D721Med (cell line): ENCODE measurements at regions not wholly inside any gene's neighbourhood (a gene's known extent, or its start where the extent isn't known, plus 50 kb on each side); places are given as distances from the start of the nearest gene placed in this dataset.

ENCODE experiments used
- DNase-seq: peaks from one replicate; pipeline ENCODE4 v3.0.0; 2011; ENCODE audit warnings: low spot score; ENCODE audit not compliant: insufficient read length
- FAIRE-seq: peaks from 2 replicates; lab custom pipeline; 2011; peaks lifted over from hg19 to GRCh38; lab: Jason Lieb, UNC
- CTCF ChIP-seq: IDR thresholded peaks from 2 replicates; pipeline ENCODE4 v1.5.1; 2012; ENCODE audit warnings: mild to moderate bottlenecking, control low read depth; ENCODE audit not compliant: insufficient read depth; ENCODE audit errors: missing control alignments

GRCh38 chr5:26828294-26828693 is 210.1 kb downstream of the CDH9 start:
- DNase-seq: no peak
- FAIRE-seq: no peak
- TF ChIP-seq CTCF: no peak

- no peak for TF ChIP-seq CTCF
- no peak for DNase-seq
- FAIRE-seq: no peak
Measured at GRCh38 chr5:26813235-26813634, 225.2 kb downstream of the CDH9 start.

GRCh38 chr5:26812714-26813113 is 225.7 kb downstream of the CDH9 start:
- no peak for TF ChIP-seq CTCF
- no peak for DNase-seq
- FAIRE-seq: no peak

GRCh38 chr5:26807231-26808199 is 230.9 kb downstream of the CDH9 start:
- DNase-seq (no peak), FAIRE-seq (no peak)
- TF ChIP-seq CTCF: no peak

- FAIRE-seq: peak; percentile 35
- TF ChIP-seq CTCF: no peak
- no peak for DNase-seq
Measured at GRCh38 chr5:26805076-26805475, 233.3 kb downstream of the CDH9 start.

GRCh38 chr5:26802944-26803343 is 235.4 kb downstream of the CDH9 start:
- DNase-seq (no peak), FAIRE-seq (no peak)
- TF ChIP-seq CTCF: no peak

GRCh38 chr5:26791433-26791832 is 247.0 kb downstream of the CDH9 start:
- no peak for FAIRE-seq
- no peak for TF ChIP-seq CTCF
- DNase-seq: no peak
